ENCODE measurements at regions not wholly inside any gene's neighbourhood (a gene's known extent, or its start where the extent isn't known, plus 50 kb on each side); places are given as distances from the start of the nearest gene placed in this dataset.

- no peak for TF ChIP-seq CTCF (IDR thresholded peaks at IDR 0.05)
- H3K9me3 ChIP-seq, result no peaks in the 10 kb centered on the region
- no peaks in the 10 kb centered on the region for H3K27me3 ChIP-seq
- no peak for DNase-seq (ENCODE audit: low spot score)
- H3K36me3 ChIP-seq, result no peaks in the 10 kb centered on the region
- no peak overlapping the region for H3K4me3 ChIP-seq
- peaks cover 0 to 7% of the 10 kb centered on the region in 2 donors for H3K4me1 ChIP-seq
- no peak overlapping the region for H3K27ac ChIP-seq
Measured at GRCh38 chr6:170157567-170158218, 133.2 kb downstream of the DLL1 start.

DNA sequence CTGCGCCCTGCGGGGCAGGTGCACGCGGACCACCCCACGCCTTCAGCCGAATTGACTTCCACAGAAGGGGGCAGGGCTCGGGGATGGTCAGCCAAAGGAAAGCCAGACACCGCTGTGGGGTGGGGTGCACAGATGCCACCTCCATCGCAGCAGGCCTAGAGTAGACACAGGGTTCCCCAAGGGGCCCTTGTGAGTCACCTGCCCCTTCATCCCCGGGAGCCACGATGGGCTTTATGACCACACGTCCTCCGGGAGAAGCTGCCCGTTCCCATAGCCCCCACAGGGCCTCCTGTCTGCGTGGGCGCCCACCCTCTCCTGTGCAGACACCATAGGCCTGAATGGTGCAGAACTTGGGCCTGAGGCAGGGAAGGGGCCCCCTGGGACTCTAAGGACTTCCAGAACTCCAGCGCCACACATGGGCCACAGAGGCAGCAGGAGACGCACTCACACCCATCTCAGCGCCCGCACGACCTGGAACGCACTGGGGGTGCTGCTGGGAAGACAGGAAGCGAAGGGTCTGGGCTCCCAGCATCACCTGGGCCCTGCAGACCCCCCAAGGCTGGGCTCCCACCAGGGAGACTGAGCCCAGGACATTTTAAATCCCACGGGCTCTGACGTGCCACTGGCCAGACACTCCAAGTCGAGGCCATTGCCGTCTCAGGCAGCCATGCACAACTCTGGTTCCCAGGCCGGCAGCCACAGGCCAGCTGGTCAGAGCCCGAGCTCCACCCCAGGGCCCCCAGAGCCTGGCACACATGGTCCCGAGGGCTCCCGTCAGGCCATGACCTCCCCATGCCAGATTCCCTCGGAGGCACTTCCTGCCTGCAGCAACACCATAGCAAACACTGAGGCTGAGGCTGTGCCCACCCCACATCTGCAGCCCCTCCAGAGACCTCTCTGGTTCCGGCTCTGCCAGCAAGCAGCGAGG is 134.2 kb downstream of the DLL1 start:
- Histone ChIP-seq H3K27me3 (no peaks in the 10 kb centered on the region), H3K27ac (no peak overlapping the region), H3K9me3 (no peaks in the 10 kb centered on the region), H3K4me1 (peaks cover 0 to 15% of the 10 kb centered on the region in 2 donors), H3K4me3 (no peak overlapping the region), H3K36me3 (no peaks in the 10 kb centered on the region)
- no peak for DNase-seq (ENCODE audit: low spot score)
- TF ChIP-seq CTCF (IDR thresholded peaks at IDR 0.05), result no peak

- peaks cover 0 to 20% of the 10 kb centered on the region in 2 donors for H3K4me1 ChIP-seq
- no peak for TF ChIP-seq CTCF (IDR thresholded peaks at IDR 0.05)
- no peak overlapping the region for H3K27ac ChIP-seq
- DNase-seq (ENCODE audit: low spot score), result no peak
- H3K27me3 ChIP-seq, result no peaks in the 10 kb centered on the region
- H3K4me3 ChIP-seq, result no peak overlapping the region
- no peaks in the 10 kb centered on the region for H3K9me3 ChIP-seq
- H3K36me3 ChIP-seq, result no peaks in the 10 kb centered on the region
Measured at GRCh38 chr6:170155464-170156196, 135.2 kb downstream of the DLL1 start.

GRCh38 chr6:170153436-170154319 is 137.2 kb downstream of the DLL1 start:
- no peak for TF ChIP-seq CTCF (IDR thresholded peaks at IDR 0.05)
- DNase-seq (ENCODE audit: low spot score), result no peak
- no peak overlapping the region for H3K27ac ChIP-seq
- no peaks in the 10 kb centered on the region for H3K9me3 ChIP-seq
- H3K4me3 ChIP-seq, result no peak overlapping the region
- H3K36me3 ChIP-seq, result no peaks in the 10 kb centered on the region
- no peaks in the 10 kb centered on the region for H3K27me3 ChIP-seq
- H3K4me1 ChIP-seq, result peaks cover 0 to 20% of the 10 kb centered on the region in 2 donors

GRCh38 chr6:170152989-170153388 is 137.9 kb downstream of the DLL1 start:
- H3K4me1 ChIP-seq, result peaks cover 0 to 26% of the 10 kb centered on the region in 2 donors

More at GRCh38 chr6:170152989-170153388, 137.9 kb downstream of the DLL1 start:
- no peaks in the 10 kb centered on the region for H3K27me3 ChIP-seq
- no peak for TF ChIP-seq CTCF (IDR thresholded peaks at IDR 0.05)
- H3K27ac ChIP-seq, result peak overlapping the region; percentile 49 to 65
- DNase-seq (ENCODE audit: low spot score), result no peak
- no peak overlapping the region for H3K4me3 ChIP-seq
- no peaks in the 10 kb centered on the region for H3K36me3 ChIP-seq
- no peaks in the 10 kb centered on the region for H3K9me3 ChIP-seq
